ENCODE measurements at regions not wholly inside any gene's neighbourhood (a gene's known extent, or its start where the extent isn't known, plus 50 kb on each side); places are given as distances from the start of the nearest gene placed in this dataset.

- no peak overlapping the region for H3K4me3 ChIP-seq (replicated peaks in 1 of 2; ENCODE audit: low read depth in 2 of 2, low read length in 2 of 2)
- no peak for TF ChIP-seq CTCF (IDR thresholded peaks at IDR 0.05; ENCODE audit: low read depth, low read length)
- no peak for DNase-seq (ENCODE audit: low read depth in 2 of 2)
These were observed 96.1 kb upstream of the NR3C1 start for GRCh38 chr5:143499480-143500114.

DNA sequence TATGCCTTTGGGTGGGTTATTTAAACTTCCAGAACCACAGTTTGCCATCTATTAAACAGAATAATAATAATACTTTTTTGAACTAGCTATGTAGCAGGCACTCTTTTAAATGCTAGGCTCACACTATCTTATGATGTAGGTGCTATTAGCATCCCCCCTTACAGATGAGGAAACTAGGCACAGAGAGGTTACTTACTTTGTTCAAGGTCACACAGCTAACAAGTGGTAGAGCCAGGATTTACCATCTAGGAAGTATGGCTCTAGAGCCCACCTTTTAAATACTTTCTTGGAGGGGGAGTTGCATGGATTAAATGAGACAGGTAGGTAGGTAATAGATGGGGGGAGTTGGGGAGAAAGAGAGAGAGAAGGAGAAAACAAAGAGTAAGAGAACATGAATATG is 95.3 kb upstream of the NR3C1 start:
- no peak overlapping the region for H3K4me3 ChIP-seq (replicated peaks in 1 of 2; ENCODE audit: low read depth in 2 of 2, low read length in 2 of 2)
- no peak for TF ChIP-seq CTCF (IDR thresholded peaks at IDR 0.05; ENCODE audit: low read depth, low read length)
- no peak for DNase-seq (ENCODE audit: low read depth in 2 of 2)

GRCh38 chr5:143497749-143498148 is 94.3 kb upstream of the NR3C1 start:
- H3K4me3 ChIP-seq (replicated peaks in 1 of 2; ENCODE audit: low read depth in 2 of 2, low read length in 2 of 2), result no peak overlapping the region
- DNase-seq (ENCODE audit: low read depth in 2 of 2), result no peak
- TF ChIP-seq CTCF (IDR thresholded peaks at IDR 0.05; ENCODE audit: low read depth, low read length), result no peak

GRCh38 chr5:143496943-143497342 is 93.5 kb upstream of the NR3C1 start:
- no peak for TF ChIP-seq CTCF (IDR thresholded peaks at IDR 0.05; ENCODE audit: low read depth, low read length)
- no peak overlapping the region for H3K4me3 ChIP-seq (replicated peaks in 1 of 2; ENCODE audit: low read depth in 2 of 2, low read length in 2 of 2)
- DNase-seq (ENCODE audit: low read depth in 2 of 2), result peak in 1 of 2 donors; percentile 15

GRCh38 chr5:143495821-143496275 is 92.4 kb upstream of the NR3C1 start:
- TF ChIP-seq CTCF (IDR thresholded peaks at IDR 0.05; ENCODE audit: low read depth, low read length), result no peak
- H3K4me3 ChIP-seq (replicated peaks in 1 of 2; ENCODE audit: low read depth in 2 of 2, low read length in 2 of 2), result no peak overlapping the region
- peak; percentile 87 to 93 for DNase-seq (ENCODE audit: low read depth in 2 of 2)

GRCh38 chr5:143495110-143495509 is 91.6 kb upstream of the NR3C1 start:
- DNase-seq (ENCODE audit: low read depth in 2 of 2), result peak; percentile 60 to 66
- TF ChIP-seq CTCF (IDR thresholded peaks at IDR 0.05; ENCODE audit: low read depth, low read length), result no peak
- H3K4me3 ChIP-seq (replicated peaks in 1 of 2; ENCODE audit: low read depth in 2 of 2, low read length in 2 of 2), result no peak overlapping the region

GRCh38 chr5:143494595-143494994 is 91.1 kb upstream of the NR3C1 start:
- DNase-seq (ENCODE audit: low read depth in 2 of 2), result no peak
- TF ChIP-seq CTCF (IDR thresholded peaks at IDR 0.05; ENCODE audit: low read depth, low read length), result no peak
- no peak overlapping the region for H3K4me3 ChIP-seq (replicated peaks in 1 of 2; ENCODE audit: low read depth in 2 of 2, low read length in 2 of 2)

Data from cardiac fibroblast (primary cell).